Prostate gland (tissue), 2 donors: ENCODE measurements at regions not wholly inside any gene's neighbourhood (a gene's known extent, or its start where the extent isn't known, plus 50 kb on each side); places are given as distances from the start of the nearest gene placed in this dataset.
"Not testable (repeated sequence)": the region's sequence is repeated elsewhere in the genome, so short reads cannot be mapped to it uniquely, and the experiment has no call there.

Experiments
- DNase-seq: peaks from one replicate; pipeline ENCODE4 v3.0.0-alpha.2; 2019; ENCODE audit warnings: low spot score
- H3K27ac ChIP-seq, 2 donors: fragments of 200-600 bp; sonication (generic); 2 replicates each; pipeline ENCODE4 v1.5.1; 2017 to 2019
- H3K27me3 ChIP-seq: fragments of 200-600 bp; sonication (generic); replicated peaks from 2 replicates; pipeline ENCODE4 v1.5.1; 2019; ENCODE audit not compliant: insufficient read depth
- H3K36me3 ChIP-seq, 2 donors: fragments of 200-600 bp; sonication (generic); 1 replicate in 1 of 2; 2 replicates in 1 of 2; pipeline versions ENCODE4 v1.5.1 to v1.8.1; 2017 to 2019
- H3K4me1 ChIP-seq: fragments of 200-600 bp; sonication (generic); replicated peaks from 2 replicates; pipeline ENCODE4 v1.5.1; 2019
- H3K4me3 ChIP-seq, 2 donors: fragments of 200-600 bp; sonication (generic); 2 replicates each; pipeline ENCODE4 v1.5.1; 2017 to 2019
- H3K9me3 ChIP-seq: fragments of 200-600 bp; sonication (generic); 2 replicates; pipeline ENCODE4 v1.5.1; 2017
- POLR2A ChIP-seq: fragments of 450-650 bp; IDR thresholded peaks from one replicate; pipeline ENCODE4 v1.6.1; 2016; ENCODE audit warnings: antibody characterized with exemption, mild to moderate bottlenecking
- POLR2AphosphoS5 ChIP-seq: sonication (generic); formaldehyde crosslinking; IDR thresholded peaks from one replicate; pipeline ENCODE4 v1.6.1; 2017; ENCODE audit warnings: antibody characterized with exemption
- WGBS: methylation state at CpG from one replicate; pipeline ENCODE4 v1.1.5; 2018; 5-methylcytosine and 5-hydroxymethylcytosine counted together
- intact Hi-C: fragments of 100-400 bp; cut with DNase I; formaldehyde crosslinking; loops from one replicate; pipeline ENCODE4 v1.14.2; 2022
- TF ChIP-seq, protein P1 (sequence below), 4 experiments: fragments of 200-600 bp in 2 of 4; fragments of 450-650 bp in 2 of 4; sonication (generic) in 2 of 4; IDR thresholded peaks; 1 replicate in 3 of 4; 2 replicates in 1 of 4; pipeline ENCODE4 v1.5.1; 2016 to 2019; ENCODE audit warnings: antibody characterized with exemption in 4 of 4, mild to moderate bottlenecking in 2 of 4, moderate library complexity in 2 of 4

DNA sequence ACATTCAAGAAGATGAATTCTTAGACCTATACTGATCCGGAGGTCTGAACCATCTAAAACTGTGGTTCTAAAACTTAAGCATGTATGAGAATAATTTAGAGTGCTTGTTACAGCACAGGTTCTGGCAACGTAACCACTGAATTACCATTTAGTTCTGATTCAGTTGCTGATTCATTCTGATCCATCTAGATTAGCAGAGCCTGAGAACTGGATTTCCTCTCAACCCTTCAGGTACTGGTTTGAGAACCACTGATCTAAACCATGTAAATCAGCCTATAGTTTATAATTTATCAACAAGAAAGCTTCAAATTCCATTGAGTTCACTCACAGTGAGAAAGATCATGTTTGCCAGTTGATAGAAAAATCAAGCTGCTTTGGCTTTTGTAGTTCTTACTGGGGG, 1001.1 kb upstream of the EPHA6 start:
- Histone ChIP-seq H3K36me3 (no peaks in the 10 kb centered on the region), H3K4me3 (no peak overlapping the region), H3K9me3 (no peaks in the 10 kb centered on the region), H3K27ac (no peak overlapping the region), H3K4me1 (no peaks in the 10 kb centered on the region), H3K27me3 (no peaks in the 10 kb centered on the region)
- TF ChIP-seq, protein P1, sequence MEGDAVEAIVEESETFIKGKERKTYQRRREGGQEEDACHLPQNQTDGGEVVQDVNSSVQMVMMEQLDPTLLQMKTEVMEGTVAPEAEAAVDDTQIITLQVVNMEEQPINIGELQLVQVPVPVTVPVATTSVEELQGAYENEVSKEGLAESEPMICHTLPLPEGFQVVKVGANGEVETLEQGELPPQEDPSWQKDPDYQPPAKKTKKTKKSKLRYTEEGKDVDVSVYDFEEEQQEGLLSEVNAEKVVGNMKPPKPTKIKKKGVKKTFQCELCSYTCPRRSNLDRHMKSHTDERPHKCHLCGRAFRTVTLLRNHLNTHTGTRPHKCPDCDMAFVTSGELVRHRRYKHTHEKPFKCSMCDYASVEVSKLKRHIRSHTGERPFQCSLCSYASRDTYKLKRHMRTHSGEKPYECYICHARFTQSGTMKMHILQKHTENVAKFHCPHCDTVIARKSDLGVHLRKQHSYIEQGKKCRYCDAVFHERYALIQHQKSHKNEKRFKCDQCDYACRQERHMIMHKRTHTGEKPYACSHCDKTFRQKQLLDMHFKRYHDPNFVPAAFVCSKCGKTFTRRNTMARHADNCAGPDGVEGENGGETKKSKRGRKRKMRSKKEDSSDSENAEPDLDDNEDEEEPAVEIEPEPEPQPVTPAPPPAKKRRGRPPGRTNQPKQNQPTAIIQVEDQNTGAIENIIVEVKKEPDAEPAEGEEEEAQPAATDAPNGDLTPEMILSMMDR (IDR thresholded peaks at IDR 0.05) = no peak
- TF ChIP-seq POLR2A (no peak), POLR2AphosphoS5 (no peak)
- DNase-seq = no peak
- intact Hi-C loops = no loop called here
- 67% methylated on average over 2 of the region's 2 CpGs for WGBS

GRCh38 chr3:95815828-95816227, 998.6 kb upstream of the EPHA6 start:
- WGBS = 24% methylated on average over 1 of the region's 1 CpG
- intact Hi-C loops = no loop called here
- H3K9me3 ChIP-seq = no peaks in the 10 kb centered on the region
- TF ChIP-seq, protein P1 (IDR thresholded peaks at IDR 0.05) = no peak
- TF ChIP-seq POLR2A (no peak), POLR2AphosphoS5 (no peak)
- no peaks in the 10 kb centered on the region for H3K27me3 ChIP-seq
- H3K36me3 ChIP-seq = no peaks in the 10 kb centered on the region
- no peak overlapping the region for H3K4me3 ChIP-seq
- H3K27ac ChIP-seq = no peak overlapping the region
- no peaks in the 10 kb centered on the region for H3K4me1 ChIP-seq
- DNase-seq = no peak

GRCh38 chr3:95826419-95826818, 988.0 kb upstream of the EPHA6 start:
- Histone ChIP-seq H3K9me3 (no peaks in the 10 kb centered on the region), H3K4me3 (no peak overlapping the region), H3K27ac (no peak overlapping the region), H3K36me3 (no peaks in the 10 kb centered on the region), H3K4me1 (no peaks in the 10 kb centered on the region), H3K27me3 (no peaks in the 10 kb centered on the region)
- TF ChIP-seq POLR2A = no peak
- TF ChIP-seq, protein P1 (IDR thresholded peaks at IDR 0.05) = no peak
- TF ChIP-seq POLR2AphosphoS5 = no peak
- intact Hi-C loops = no loop called here
- 80% methylated on average over 2 of the region's 2 CpGs for WGBS
- no peak for DNase-seq

DNA sequence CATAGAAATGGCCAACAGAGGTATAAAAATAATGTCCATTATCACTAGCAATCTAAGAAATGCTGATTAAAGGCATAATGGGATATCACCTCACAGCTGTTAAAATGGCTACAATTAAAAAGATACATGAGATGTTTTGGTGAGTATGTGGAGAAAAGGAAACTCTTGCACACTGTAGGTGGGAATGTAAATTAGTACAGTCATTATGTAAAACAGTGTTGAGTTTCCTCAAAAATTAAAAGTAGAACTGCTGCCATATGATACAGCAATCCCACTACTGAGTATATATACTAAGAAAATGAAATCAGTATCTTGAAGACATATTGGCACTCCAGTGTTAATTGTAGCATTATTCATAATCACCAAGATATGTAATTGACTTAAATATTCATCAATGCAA, 982.2 kb upstream of the EPHA6 start:
- TF ChIP-seq POLR2A (no peak), POLR2AphosphoS5 (no peak)
- TF ChIP-seq, protein P1 (IDR thresholded peaks at IDR 0.05) = no peak

GRCh38 chr3:95860628-95861027, 953.8 kb upstream of the EPHA6 start:
- intact Hi-C loops, H3K27me3 ChIP-seq, H3K36me3 ChIP-seq, H3K4me3 ChIP-seq, DNase-seq, H3K9me3 ChIP-seq, H3K4me1 ChIP-seq, H3K27ac ChIP-seq: not testable (repeated sequence)
- 95% methylated on average over 9 of the region's 9 CpGs for WGBS

More for the DNA sequence above, 982.2 kb upstream of the EPHA6 start:
- H3K4me3 ChIP-seq = no peak overlapping the region
- H3K4me1 ChIP-seq = no peaks in the 10 kb centered on the region
- intact Hi-C loops = no loop called here
- H3K9me3 ChIP-seq = no peaks in the 10 kb centered on the region
- no peak for DNase-seq
- H3K27me3 ChIP-seq = no peaks in the 10 kb centered on the region
- no peak overlapping the region for H3K27ac ChIP-seq
- H3K36me3 ChIP-seq = no peaks in the 10 kb centered on the region
